ENCODE measurements at regions not wholly inside any gene's neighbourhood (a gene's known extent, or its start where the extent isn't known, plus 50 kb on each side); places are given as distances from the start of the nearest gene placed in this dataset.

- no peaks in the 10 kb centered on the region for H3K4me1 Mint-ChIP-seq (ENCODE audit: low read depth, unreplicated experiment)
- CTCF ChIA-PET: no interaction called here
- intact Hi-C loops (cut with micrococcal nuclease; ENCODE audit: unreplicated experiment): no loop called here
Observed at GRCh38 chr2:33949371-33949770, 350.3 kb upstream of the FAM98A start.

GRCh38 chr2:33946193-33946592 lies 347.1 kb upstream of the FAM98A start:
- Mint-ChIP-seq H3K27me3 (ENCODE audit: insufficient read depth, unreplicated experiment) (no peaks in the 10 kb centered on the region), H3K27ac (ENCODE audit: unreplicated experiment) (no peak overlapping the region), H3K4me3 (ENCODE audit: unreplicated experiment) (no peak overlapping the region), H3K9me3 (ENCODE audit: unreplicated experiment) (peaks cover 19% of the 10 kb centered on the region), H3K4me1 (ENCODE audit: low read depth, unreplicated experiment) (no peaks in the 10 kb centered on the region), H3K36me3 (ENCODE audit: insufficient read depth, unreplicated experiment) (no peaks in the 10 kb centered on the region)
- TF ChIP-seq CTCF (IDR thresholded peaks at IDR 0.05; ENCODE audit: insufficient read depth in 1 of 2, low read depth in 1 of 2, low read length in 1 of 2, severe bottlenecking in 1 of 2, unreplicated experiment in 1 of 2): no peak
- Histone ChIP-seq H3K4me1 (no peaks in the 10 kb centered on the region), H3K27me3 (replicated peaks; ENCODE audit: control insufficient read depth, insufficient read depth, low read length) (no peaks in the 10 kb centered on the region), H3K4me3 (ENCODE audit: low read depth, low read length) (no peak overlapping the region), H3K9me3 (no peaks in the 10 kb centered on the region), H3K36me3 (ENCODE audit: control insufficient read depth, insufficient read depth, low read length) (no peaks in the 10 kb centered on the region)
- intact Hi-C loops (cut with micrococcal nuclease; ENCODE audit: unreplicated experiment): no loop called here
- DNase-seq: no peak
- BruUV-seq (replicated peaks): no TSS peak
- ChIA-PET POLR2A (no interaction called here), CTCF (no interaction called here)

More at GRCh38 chr2:33949371-33949770, 350.3 kb upstream of the FAM98A start:
- H3K9me3 ChIP-seq: no peaks in the 10 kb centered on the region
- no peaks in the 10 kb centered on the region for H3K36me3 ChIP-seq (ENCODE audit: control insufficient read depth, insufficient read depth, low read length)
- DNase-seq: no peak
- peaks cover 19% of the 10 kb centered on the region for H3K9me3 Mint-ChIP-seq (ENCODE audit: unreplicated experiment)
- H3K4me3 Mint-ChIP-seq (ENCODE audit: unreplicated experiment): no peak overlapping the region
- POLR2A ChIA-PET: no interaction called here
- H3K27me3 Mint-ChIP-seq (ENCODE audit: insufficient read depth, unreplicated experiment): no peaks in the 10 kb centered on the region
- no peak for TF ChIP-seq CTCF (IDR thresholded peaks at IDR 0.05; ENCODE audit: insufficient read depth in 1 of 2, low read depth in 1 of 2, low read length in 1 of 2, severe bottlenecking in 1 of 2, unreplicated experiment in 1 of 2)
- H3K27me3 ChIP-seq (replicated peaks; ENCODE audit: control insufficient read depth, insufficient read depth, low read length): no peaks in the 10 kb centered on the region
- BruUV-seq (replicated peaks): no TSS peak
- H3K4me1 ChIP-seq: no peaks in the 10 kb centered on the region
- H3K4me3 ChIP-seq (ENCODE audit: low read depth, low read length): no peak overlapping the region
- H3K27ac Mint-ChIP-seq (ENCODE audit: unreplicated experiment): no peak overlapping the region
- H3K36me3 Mint-ChIP-seq (ENCODE audit: insufficient read depth, unreplicated experiment): no peaks in the 10 kb centered on the region

GRCh38 chr2:33933203-33933602 lies 334.1 kb upstream of the FAM98A start:
- Mint-ChIP-seq H3K4me3 (ENCODE audit: unreplicated experiment) (no peak overlapping the region), H3K9me3 (ENCODE audit: unreplicated experiment) (no peaks in the 10 kb centered on the region), H3K36me3 (ENCODE audit: insufficient read depth, unreplicated experiment) (no peaks in the 10 kb centered on the region), H3K27me3 (ENCODE audit: insufficient read depth, unreplicated experiment) (peaks cover 3% of the 10 kb centered on the region), H3K27ac (ENCODE audit: unreplicated experiment) (no peak overlapping the region), H3K4me1 (ENCODE audit: low read depth, unreplicated experiment) (no peaks in the 10 kb centered on the region)
- Histone ChIP-seq H3K27me3 (replicated peaks; ENCODE audit: control insufficient read depth, insufficient read depth, low read length) (no peaks in the 10 kb centered on the region), H3K9me3 (no peaks in the 10 kb centered on the region), H3K36me3 (ENCODE audit: control insufficient read depth, insufficient read depth, low read length) (no peaks in the 10 kb centered on the region), H3K4me3 (ENCODE audit: low read depth, low read length) (no peak overlapping the region), H3K4me1 (no peaks in the 10 kb centered on the region)
- no peak for DNase-seq
- no TSS peak for BruUV-seq (replicated peaks)
- CTCF ChIA-PET: no interaction called here
- intact Hi-C loops (cut with micrococcal nuclease; ENCODE audit: unreplicated experiment): no loop called here
- POLR2A ChIA-PET: no interaction called here
- TF ChIP-seq CTCF (IDR thresholded peaks at IDR 0.05; ENCODE audit: insufficient read depth in 1 of 2, low read depth in 1 of 2, low read length in 1 of 2, severe bottlenecking in 1 of 2, unreplicated experiment in 1 of 2): no peak

Measured in Caco-2 (cell line).